Ovary (tissue), 3 donors: ENCODE measurements at regions not wholly inside any gene's neighbourhood (a gene's known extent, or its start where the extent isn't known, plus 50 kb on each side); places are given as distances from the start of the nearest gene placed in this dataset.

Experiments
- POLR2A ChIP-seq: fragments of 450-650 bp; IDR thresholded peaks from one replicate; pipeline ENCODE4 v1.6.1; 2017; ENCODE audit warnings: antibody characterized with exemption, mild to moderate bottlenecking, moderate library complexity
- TF ChIP-seq, protein P1 (sequence below), 3 donors: fragments of 450-650 bp in 2 of 3; fragments of 200-600 bp in 1 of 3; IDR thresholded peaks; one replicate each; pipeline versions ENCODE4 v1.5.1 to v1.8.0; 2016 to 2022; ENCODE audit warnings: antibody characterized with exemption in 3 of 3, mild to moderate bottlenecking in 1 of 3
- donor health status: DM: no; HTN: no; CAD: no.

GRCh38 chr14:87121716-87122115 is 871.3 kb downstream of the GALC start:
- TF ChIP-seq, protein P1, sequence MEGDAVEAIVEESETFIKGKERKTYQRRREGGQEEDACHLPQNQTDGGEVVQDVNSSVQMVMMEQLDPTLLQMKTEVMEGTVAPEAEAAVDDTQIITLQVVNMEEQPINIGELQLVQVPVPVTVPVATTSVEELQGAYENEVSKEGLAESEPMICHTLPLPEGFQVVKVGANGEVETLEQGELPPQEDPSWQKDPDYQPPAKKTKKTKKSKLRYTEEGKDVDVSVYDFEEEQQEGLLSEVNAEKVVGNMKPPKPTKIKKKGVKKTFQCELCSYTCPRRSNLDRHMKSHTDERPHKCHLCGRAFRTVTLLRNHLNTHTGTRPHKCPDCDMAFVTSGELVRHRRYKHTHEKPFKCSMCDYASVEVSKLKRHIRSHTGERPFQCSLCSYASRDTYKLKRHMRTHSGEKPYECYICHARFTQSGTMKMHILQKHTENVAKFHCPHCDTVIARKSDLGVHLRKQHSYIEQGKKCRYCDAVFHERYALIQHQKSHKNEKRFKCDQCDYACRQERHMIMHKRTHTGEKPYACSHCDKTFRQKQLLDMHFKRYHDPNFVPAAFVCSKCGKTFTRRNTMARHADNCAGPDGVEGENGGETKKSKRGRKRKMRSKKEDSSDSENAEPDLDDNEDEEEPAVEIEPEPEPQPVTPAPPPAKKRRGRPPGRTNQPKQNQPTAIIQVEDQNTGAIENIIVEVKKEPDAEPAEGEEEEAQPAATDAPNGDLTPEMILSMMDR (IDR thresholded peaks at IDR 0.05), result no peak
- no peak for TF ChIP-seq POLR2A
